Natural killer cell treated with Interleukin-12 subunit alpha and Interleukin-12 subunit beta and Interleukin-15 and Interleukin-18, amount 100 ng/mL, for 72 hours (primary cell): ENCODE measurements at regions not wholly inside any gene's neighbourhood (a gene's known extent, or its start where the extent isn't known, plus 50 kb on each side); places are given as distances from the start of the nearest gene placed in this dataset.
"Not testable (repeated sequence)": the region's sequence is repeated elsewhere in the genome, so short reads cannot be mapped to it uniquely, and the experiment has no call there.

ENCODE experiments used
- ATAC-seq, 2 donors: fragments of 150-1000 bp; cut with Tn5 transposase in 1 of 2; sonication (Bioruptor Pico), chemical (Tn5 transposase) in 1 of 2; 2 replicates each; pipeline ENCODE4 v1.10.0; 2021
- DNase-seq: peaks from one replicate; pipeline ENCODE4 v3.0.0; 2022; ENCODE audit warnings: low spot score
- H3K27ac Mint-ChIP-seq, 2 donors: 1 replicate in 1 of 2; 2 replicates in 1 of 2; pipeline ENCODE4 v1.8.0; 2022; ENCODE audit warnings: mixed read lengths in 2 of 2, mild to moderate bottlenecking in 1 of 2, moderate library complexity in 1 of 2
- H3K27me3 Mint-ChIP-seq, 2 donors: 1 replicate in 1 of 2; 2 replicates in 1 of 2; pipeline ENCODE4 v1.8.0; 2022; ENCODE audit warnings: mixed read lengths in 2 of 2
- H3K36me3 Mint-ChIP-seq: one replicate; pipeline ENCODE4 v1.8.0; 2022; ENCODE audit warnings: mixed read lengths
- H3K4me1 Mint-ChIP-seq, 2 donors: 1 replicate in 1 of 2; 2 replicates in 1 of 2; pipeline ENCODE4 v1.8.0; 2022; ENCODE audit warnings: low read depth in 2 of 2, mixed read lengths in 2 of 2, mild to moderate bottlenecking in 1 of 2
- H3K4me3 Mint-ChIP-seq: one replicate; pipeline ENCODE4 v1.8.0; 2022; ENCODE audit warnings: mixed read lengths
- H3K9me3 Mint-ChIP-seq: 2 replicates; pipeline ENCODE4 v1.8.0; 2022; ENCODE audit warnings: mixed read lengths

- ATAC-seq (peak; percentile 78 to 85), DNase-seq (no peak)
- peaks cover 15 to 19% of the 10 kb centered on the region in 2 donors for H3K4me1 Mint-ChIP-seq
- H3K9me3 Mint-ChIP-seq = no peaks in the 10 kb centered on the region
- H3K4me3 Mint-ChIP-seq = peak overlapping the region; percentile 2
- H3K27ac Mint-ChIP-seq = peak overlapping the region in 1 of 2 donors; percentile 30
- H3K27me3 Mint-ChIP-seq = peaks cover 3 to 9% of the 10 kb centered on the region in 2 donors
- H3K36me3 Mint-ChIP-seq = no peaks in the 10 kb centered on the region
Observed at GRCh38 chr9:105114964-105115728, 129.3 kb upstream of the SLC44A1 start.

DNA sequence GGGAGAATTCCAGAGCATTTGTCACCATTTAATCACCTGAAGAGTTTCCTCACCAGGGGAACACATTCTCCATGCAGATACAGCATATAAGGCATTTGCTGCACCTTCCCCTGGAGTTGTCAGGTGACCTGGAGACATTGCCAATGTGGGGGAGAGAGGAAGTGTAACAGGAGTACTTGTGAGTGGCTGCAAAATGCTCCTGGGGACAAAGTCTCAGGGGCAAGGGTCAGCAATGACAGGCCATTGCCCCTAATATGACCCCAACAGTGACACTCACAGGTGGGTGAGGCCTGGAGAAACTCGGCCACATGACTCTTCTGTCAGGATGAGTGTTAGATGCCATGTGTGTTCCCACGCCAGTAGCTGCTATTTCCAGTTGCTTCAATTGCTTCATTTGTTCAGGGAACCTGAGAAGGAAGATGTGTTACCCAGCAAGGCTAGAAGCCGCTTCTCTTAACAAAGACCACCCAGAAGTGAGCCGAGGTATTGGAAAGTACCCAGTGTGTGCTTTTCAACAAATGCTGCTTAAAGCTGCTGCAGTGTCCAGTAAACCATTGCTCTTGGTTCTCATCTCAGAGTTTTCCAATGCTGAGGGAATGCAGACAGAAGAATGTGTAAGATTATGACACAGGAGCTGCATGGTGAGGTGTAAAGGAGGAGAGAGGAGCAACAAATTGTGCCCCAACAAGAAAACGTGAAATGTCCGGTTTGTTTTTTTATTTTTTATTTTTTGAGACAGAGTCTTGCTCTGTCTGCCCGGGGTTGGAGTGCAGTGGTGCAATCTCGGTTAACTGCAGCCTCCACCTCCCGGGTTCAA lies 128.2 kb upstream of the SLC44A1 start:
- ATAC-seq (no peak), DNase-seq (no peak)
- Mint-ChIP-seq H3K4me1 (peaks cover 15 to 19% of the 10 kb centered on the region in 2 donors), H3K36me3 (no peaks in the 10 kb centered on the region), H3K9me3 (no peaks in the 10 kb centered on the region), H3K4me3 (no peak overlapping the region), H3K27ac (peak overlapping the region in 1 of 2 donors; percentile 29), H3K27me3 (peaks cover 0 to 8% of the 10 kb centered on the region in 2 donors)

- Mint-ChIP-seq H3K4me1 (peaks cover 15 to 19% of the 10 kb centered on the region in 2 donors), H3K4me3 (no peak overlapping the region), H3K36me3 (no peaks in the 10 kb centered on the region), H3K9me3 (no peaks in the 10 kb centered on the region), H3K27ac (no peak overlapping the region), H3K27me3 (peaks cover 0 to 13% of the 10 kb centered on the region in 2 donors)
- no peak for ATAC-seq
- no peak for DNase-seq
Observed at GRCh38 chr9:105117234-105117633, 127.2 kb upstream of the SLC44A1 start.

GRCh38 chr9:105118636-105119035 lies 125.8 kb upstream of the SLC44A1 start:
- Mint-ChIP-seq H3K36me3 (no peaks in the 10 kb centered on the region), H3K9me3 (no peaks in the 10 kb centered on the region), H3K4me1 (peaks cover 15 to 16% of the 10 kb centered on the region in 2 donors), H3K27me3 (peaks cover 0 to 10% of the 10 kb centered on the region in 2 donors), H3K4me3 (no peak overlapping the region), H3K27ac (no peak overlapping the region)
- DNase-seq (no peak), ATAC-seq (no peak)

GRCh38 chr9:105119156-105119555 lies 125.3 kb upstream of the SLC44A1 start:
- no peaks in the 10 kb centered on the region for H3K9me3 Mint-ChIP-seq
- H3K27me3 Mint-ChIP-seq = peaks cover 0 to 10% of the 10 kb centered on the region in 2 donors
- peaks cover 9 to 11% of the 10 kb centered on the region in 2 donors for H3K4me1 Mint-ChIP-seq
- ATAC-seq = no peak
- no peak overlapping the region for H3K27ac Mint-ChIP-seq
- no peaks in the 10 kb centered on the region for H3K36me3 Mint-ChIP-seq
- no peak overlapping the region for H3K4me3 Mint-ChIP-seq
- DNase-seq = no peak

DNA sequence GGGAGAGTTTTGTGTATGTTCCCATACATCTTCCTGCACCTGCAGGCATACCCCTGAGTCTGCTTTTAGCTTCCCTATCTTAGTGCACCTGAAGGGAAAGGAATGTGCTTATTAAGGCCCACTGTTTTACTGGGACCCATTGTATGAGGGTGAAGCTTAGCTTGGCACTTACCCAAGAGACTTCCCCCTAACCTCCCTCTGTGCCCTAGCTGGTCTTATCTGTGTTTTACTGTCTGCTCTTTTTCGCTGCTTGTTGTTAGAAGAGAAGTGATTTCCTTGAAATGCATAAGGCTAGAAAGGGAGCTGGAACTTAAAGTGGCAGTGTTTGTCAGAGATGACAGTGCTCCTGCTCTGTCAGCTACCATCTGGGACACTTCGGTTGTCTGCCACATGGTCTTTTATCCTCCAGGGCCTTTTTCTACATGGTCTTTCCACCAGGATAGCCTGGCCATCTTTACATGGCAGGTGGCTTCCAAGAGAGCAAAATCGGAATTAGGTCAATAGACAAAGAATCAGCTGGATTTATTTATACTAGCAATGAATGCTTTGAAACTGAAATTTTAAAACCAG lies 122.5 kb upstream of the SLC44A1 start:
- no peak overlapping the region for H3K4me3 Mint-ChIP-seq
- H3K9me3 Mint-ChIP-seq = no peaks in the 10 kb centered on the region
- no peak overlapping the region for H3K27ac Mint-ChIP-seq
- H3K4me1 Mint-ChIP-seq = peaks cover 2 to 6% of the 10 kb centered on the region in 2 donors
- no peaks in the 10 kb centered on the region for H3K36me3 Mint-ChIP-seq
- peaks cover 0 to 10% of the 10 kb centered on the region in 2 donors for H3K27me3 Mint-ChIP-seq
- no peak for DNase-seq
- no peak for ATAC-seq

DNA sequence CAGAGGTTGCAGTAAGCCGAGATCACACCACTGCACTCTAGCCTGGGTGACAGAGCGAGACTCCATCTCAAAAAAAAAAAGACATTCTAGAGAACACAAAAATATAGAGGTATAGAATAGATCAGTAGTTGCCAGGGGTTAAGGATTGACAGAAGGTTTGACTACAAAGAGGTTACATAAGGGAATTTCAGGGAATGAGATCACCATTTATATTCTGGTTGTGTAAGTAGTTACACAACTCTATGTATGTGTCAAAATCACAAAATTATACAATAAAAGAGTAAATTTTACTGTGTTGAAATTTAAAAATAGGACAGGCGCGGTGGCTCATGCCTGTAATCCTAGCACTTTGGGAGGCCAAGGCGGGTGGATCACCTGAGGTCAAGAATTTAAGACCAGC lies 119.9 kb upstream of the SLC44A1 start:
- not testable (repeated sequence) for H3K9me3 Mint-ChIP-seq, H3K27ac Mint-ChIP-seq, ATAC-seq, DNase-seq, H3K4me3 Mint-ChIP-seq, H3K36me3 Mint-ChIP-seq
- H3K27me3 Mint-ChIP-seq = peaks cover 0 to 12% of the 10 kb centered on the region in 2 donors
- H3K4me1 Mint-ChIP-seq = peaks cover 22 to 25% of the 10 kb centered on the region in 2 donors

- Mint-ChIP-seq H3K4me1 (peaks cover 22 to 25% of the 10 kb centered on the region in 2 donors), H3K4me3 (no peak overlapping the region), H3K9me3 (no peaks in the 10 kb centered on the region), H3K27ac (no peak overlapping the region), H3K36me3 (no peaks in the 10 kb centered on the region), H3K27me3 (peaks cover 0 to 17% of the 10 kb centered on the region in 2 donors)
- no peak for DNase-seq
- ATAC-seq = no peak
Observed at GRCh38 chr9:105126226-105126625, 118.2 kb upstream of the SLC44A1 start.

DNA sequence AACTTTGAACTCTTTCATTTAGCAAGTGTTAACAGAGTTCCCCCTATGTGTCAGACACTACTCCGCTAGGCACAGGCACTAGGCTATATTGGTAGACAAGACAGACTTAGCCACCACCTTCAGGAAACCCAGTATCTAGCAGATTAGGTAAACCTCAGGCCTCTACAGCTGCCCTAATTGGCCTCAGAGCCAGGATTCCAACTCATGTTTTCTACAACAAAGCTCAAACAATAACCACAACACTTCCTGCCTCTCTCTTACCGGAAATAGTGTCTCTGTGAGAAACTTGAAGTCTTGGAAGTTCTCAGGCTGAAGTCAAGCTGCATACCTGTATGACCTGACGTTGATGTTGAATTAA lies 116.6 kb upstream of the SLC44A1 start:
- no peaks in the 10 kb centered on the region for H3K9me3 Mint-ChIP-seq
- peaks cover 22 to 25% of the 10 kb centered on the region in 2 donors for H3K4me1 Mint-ChIP-seq
- H3K4me3 Mint-ChIP-seq = peak overlapping the region; percentile 26
- H3K27me3 Mint-ChIP-seq = peaks cover 0 to 12% of the 10 kb centered on the region in 2 donors
- H3K36me3 Mint-ChIP-seq = no peaks in the 10 kb centered on the region
- H3K27ac Mint-ChIP-seq = peak overlapping the region in 1 of 2 donors; percentile 8
- peak; percentile 87 to 95 for ATAC-seq
- no peak for DNase-seq

DNA sequence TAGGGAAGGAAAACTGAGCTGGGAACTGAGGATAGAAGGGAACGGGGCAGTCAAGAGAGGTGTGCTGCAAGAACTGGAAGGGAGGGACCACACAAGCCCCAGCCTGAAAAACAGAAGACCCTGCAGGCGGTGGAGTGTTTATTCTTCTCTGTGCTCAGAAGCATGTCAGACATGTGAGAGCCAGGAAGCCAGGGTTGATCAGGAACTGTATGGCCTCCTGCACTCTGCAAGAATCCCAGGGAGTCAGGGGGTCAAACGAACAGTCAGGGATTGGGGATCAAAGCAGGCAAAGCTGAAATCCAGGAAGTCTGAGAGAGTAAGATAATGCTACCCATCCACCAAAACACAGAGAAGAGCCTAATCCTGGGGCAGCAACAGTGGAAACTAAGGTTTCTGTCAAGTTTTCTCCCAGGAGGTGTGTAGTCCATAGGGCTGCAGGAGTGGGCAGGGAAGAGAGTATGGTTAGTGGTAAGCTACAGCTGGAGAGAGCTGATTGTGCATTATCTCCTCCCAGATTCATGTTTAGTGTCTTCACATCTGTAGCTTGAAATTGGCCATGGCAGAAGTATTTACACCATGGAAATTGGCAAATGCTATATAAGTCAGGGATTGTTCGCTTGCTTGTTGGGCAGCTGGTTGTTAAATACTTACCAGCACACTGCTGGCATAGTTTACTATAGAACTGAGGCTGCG lies 115.4 kb upstream of the SLC44A1 start:
- DNase-seq = no peak
- ATAC-seq = no peak
- peaks cover 22 to 25% of the 10 kb centered on the region in 2 donors for H3K4me1 Mint-ChIP-seq
- no peak overlapping the region for H3K27ac Mint-ChIP-seq
- H3K4me3 Mint-ChIP-seq = no peak overlapping the region
- H3K9me3 Mint-ChIP-seq = no peaks in the 10 kb centered on the region
- H3K36me3 Mint-ChIP-seq = no peaks in the 10 kb centered on the region
- H3K27me3 Mint-ChIP-seq = peaks cover 0 to 12% of the 10 kb centered on the region in 2 donors

DNA sequence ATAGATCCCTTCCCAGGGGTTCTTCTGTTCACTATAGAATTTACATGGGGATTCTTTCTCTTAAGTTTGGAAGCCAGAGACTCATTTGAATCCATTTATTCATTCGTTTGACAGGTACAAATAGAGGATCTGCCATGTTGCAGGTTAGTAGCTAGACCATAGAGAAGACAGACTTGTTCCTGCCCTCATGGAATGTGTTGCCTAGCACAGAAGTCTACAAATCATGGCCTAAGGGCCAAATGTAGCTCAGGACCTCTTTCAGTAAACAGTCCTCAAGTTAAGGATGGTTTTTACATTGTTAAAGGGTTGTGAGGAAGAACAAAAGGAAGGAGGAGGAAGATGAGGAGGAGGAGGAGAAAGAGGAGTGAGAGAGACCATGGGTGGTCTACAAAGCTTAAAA lies 114.7 kb upstream of the SLC44A1 start:
- H3K4me3 Mint-ChIP-seq = no peak overlapping the region
- H3K4me1 Mint-ChIP-seq = peaks cover 22 to 25% of the 10 kb centered on the region in 2 donors
- DNase-seq (no peak), ATAC-seq (no peak)
- H3K27me3 Mint-ChIP-seq = peaks cover 0 to 10% of the 10 kb centered on the region in 2 donors
- H3K27ac Mint-ChIP-seq = peak overlapping the region in 1 of 2 donors; percentile 73
- no peaks in the 10 kb centered on the region for H3K9me3 Mint-ChIP-seq
- no peaks in the 10 kb centered on the region for H3K36me3 Mint-ChIP-seq

GRCh38 chr9:105131981-105132380 lies 112.5 kb upstream of the SLC44A1 start:
- peaks cover 0 to 10% of the 10 kb centered on the region in 2 donors for H3K27me3 Mint-ChIP-seq
- H3K27ac Mint-ChIP-seq = no peak overlapping the region

GRCh38 chr9:105132606-105133005 lies 111.8 kb upstream of the SLC44A1 start:
- no peaks in the 10 kb centered on the region for H3K9me3 Mint-ChIP-seq
- no peak for ATAC-seq
- no peaks in the 10 kb centered on the region for H3K36me3 Mint-ChIP-seq

More at GRCh38 chr9:105131981-105132380, 112.5 kb upstream of the SLC44A1 start:
- ATAC-seq (no peak), DNase-seq (no peak)
- Mint-ChIP-seq H3K36me3 (no peaks in the 10 kb centered on the region), H3K9me3 (no peaks in the 10 kb centered on the region), H3K4me1 (peaks cover 18 to 19% of the 10 kb centered on the region in 2 donors), H3K4me3 (no peak overlapping the region)

More at GRCh38 chr9:105132606-105133005, 111.8 kb upstream of the SLC44A1 start:
- Mint-ChIP-seq H3K27me3 (peaks cover 0 to 10% of the 10 kb centered on the region in 2 donors), H3K4me3 (no peak overlapping the region), H3K4me1 (peaks cover 12 to 13% of the 10 kb centered on the region in 2 donors), H3K27ac (no peak overlapping the region)
- no peak for DNase-seq
